ENCODE measurements at regions not wholly inside any gene's neighbourhood (a gene's known extent, or its start where the extent isn't known, plus 50 kb on each side); places are given as distances from the start of the nearest gene placed in this dataset.

GRCh38 chr9:99383536-99383935 is 161.5 kb downstream of the SEC61B start:
- no peak overlapping the region for H3K9ac ChIP-seq (ENCODE audit: low read length)
- BruUV-seq (replicated peaks) = no TSS peak
- ChIA-PET POLR2A (ENCODE audit: unreplicated experiment) (no interaction called here), CTCF (no interaction called here)
- H4K20me1 ChIP-seq (ENCODE audit: low read length) = no peaks in the 10 kb centered on the region
- no peak overlapping the region for H2AFZ ChIP-seq (ENCODE audit: low read length)
- H3F3A ChIP-seq (ENCODE audit: low read length, unreplicated experiment) = no peaks in the 10 kb centered on the region
- no peak overlapping the region for H3K4me3 ChIP-seq (ENCODE audit: low read length)
- TF ChIP-seq EZH2 (IDR thresholded peaks at IDR 0.05; ENCODE audit: low read length, unreplicated experiment) (no peak), CTCF (conservative IDR thresholded peaks at IDR 0.05; ENCODE audit: low read depth, low read length) (no peak), EZH2phosphoT487 (IDR thresholded peaks at IDR 0.05; ENCODE audit: borderline replicate concordance, low read length) (no peak)
- H3K27me3 ChIP-seq (ENCODE audit: low read length) = peaks cover 42% of the 10 kb centered on the region
- intact Hi-C loops (cut with micrococcal nuclease) = no loop called here
- H3K36me3 ChIP-seq (ENCODE audit: low read depth, low read length) = no peaks in the 10 kb centered on the region
- H3K4me2 ChIP-seq (ENCODE audit: low read length) = no peak overlapping the region
- H3K4me1 ChIP-seq (ENCODE audit: insufficient read depth, low read length) = no peaks in the 10 kb centered on the region
- H3K9me3 ChIP-seq (ENCODE audit: low read length) = no peaks in the 10 kb centered on the region
- H3K9me2 ChIP-seq (replicated peaks; ENCODE audit: low read length) = no peaks in the 10 kb centered on the region
- ATAC-seq = no peak
- no peak for DNase-seq
- H3K79me2 ChIP-seq (ENCODE audit: low read length) = no peaks in the 10 kb centered on the region
- H3K27ac ChIP-seq (ENCODE audit: low read length) = no peak overlapping the region

- no peaks in the 10 kb centered on the region for H3K4me1 ChIP-seq (ENCODE audit: insufficient read depth, low read length)
- H3K36me3 ChIP-seq (ENCODE audit: low read depth, low read length) = no peaks in the 10 kb centered on the region
- no peak overlapping the region for H3K4me2 ChIP-seq (ENCODE audit: low read length)
- no peaks in the 10 kb centered on the region for H3K9me3 ChIP-seq (ENCODE audit: low read length)
- no peak overlapping the region for H3K4me3 ChIP-seq (ENCODE audit: low read length)
- no peaks in the 10 kb centered on the region for H3F3A ChIP-seq (ENCODE audit: low read length, unreplicated experiment)
- H3K27ac ChIP-seq (ENCODE audit: low read length) = no peak overlapping the region
- H3K79me2 ChIP-seq (ENCODE audit: low read length) = no peaks in the 10 kb centered on the region
- H3K27me3 ChIP-seq (ENCODE audit: low read length) = peaks cover 30% of the 10 kb centered on the region
- POLR2A ChIA-PET (ENCODE audit: unreplicated experiment) = no interaction called here
- TF ChIP-seq CTCF (conservative IDR thresholded peaks at IDR 0.05; ENCODE audit: low read depth, low read length) (no peak), EZH2 (IDR thresholded peaks at IDR 0.05; ENCODE audit: low read length, unreplicated experiment) (no peak), EZH2phosphoT487 (IDR thresholded peaks at IDR 0.05; ENCODE audit: borderline replicate concordance, low read length) (no peak)
- H2AFZ ChIP-seq (ENCODE audit: low read length) = no peak overlapping the region
- no peaks in the 10 kb centered on the region for H3K9me2 ChIP-seq (replicated peaks; ENCODE audit: low read length)
- no peak overlapping the region for H3K9ac ChIP-seq (ENCODE audit: low read length)
- BruUV-seq (replicated peaks) = no TSS peak
- DNase-seq = no peak
- H4K20me1 ChIP-seq (ENCODE audit: low read length) = no peaks in the 10 kb centered on the region
- intact Hi-C loops (cut with micrococcal nuclease) = no loop called here
- ATAC-seq = no peak
- CTCF ChIA-PET = no interaction called here
Observed at GRCh38 chr9:99385215-99385614, 163.1 kb downstream of the SEC61B start.

GRCh38 chr9:99385814-99386279 is 163.8 kb downstream of the SEC61B start:
- H3K9me3 ChIP-seq (ENCODE audit: low read length) = no peaks in the 10 kb centered on the region
- no peak for DNase-seq
- peaks cover 24% of the 10 kb centered on the region for H3K27me3 ChIP-seq (ENCODE audit: low read length)
- no peaks in the 10 kb centered on the region for H4K20me1 ChIP-seq (ENCODE audit: low read length)
- no peak overlapping the region for H3K4me2 ChIP-seq (ENCODE audit: low read length)
- TF ChIP-seq EZH2phosphoT487 (IDR thresholded peaks at IDR 0.05; ENCODE audit: borderline replicate concordance, low read length) (no peak), CTCF (conservative IDR thresholded peaks at IDR 0.05; ENCODE audit: low read depth, low read length) (no peak), EZH2 (IDR thresholded peaks at IDR 0.05; ENCODE audit: low read length, unreplicated experiment) (no peak)
- BruUV-seq (replicated peaks) = no TSS peak
- H3K4me3 ChIP-seq (ENCODE audit: low read length) = no peak overlapping the region
- H3K79me2 ChIP-seq (ENCODE audit: low read length) = no peaks in the 10 kb centered on the region
- no peaks in the 10 kb centered on the region for H3K9me2 ChIP-seq (replicated peaks; ENCODE audit: low read length)
- no peaks in the 10 kb centered on the region for H3K36me3 ChIP-seq (ENCODE audit: low read depth, low read length)
- no peak overlapping the region for H3K27ac ChIP-seq (ENCODE audit: low read length)
- H3K9ac ChIP-seq (ENCODE audit: low read length) = no peak overlapping the region
- H3F3A ChIP-seq (ENCODE audit: low read length, unreplicated experiment) = no peaks in the 10 kb centered on the region
- H2AFZ ChIP-seq (ENCODE audit: low read length) = no peak overlapping the region
- H3K4me1 ChIP-seq (ENCODE audit: insufficient read depth, low read length) = no peaks in the 10 kb centered on the region
- intact Hi-C loops (cut with micrococcal nuclease) = no loop called here
- POLR2A ChIA-PET (ENCODE audit: unreplicated experiment) = no interaction called here
- ATAC-seq = no peak
- CTCF ChIA-PET = no interaction called here

Data from PC-3 (cell line).